BLaER1 treated with 17β-estradiol and CSF1 and Interleukin-3, amounts not matched to agents 10 nM and 100 nM (cell line): ENCODE measurements at regions not wholly inside any gene's neighbourhood (a gene's known extent, or its start where the extent isn't known, plus 50 kb on each side); places are given as distances from the start of the nearest gene placed in this dataset.
A peak's percentile ranks its signal among the peaks of the same experiment; 100 is the strongest.

Source experiments
- H3K27ac ChIP-seq, 11 experiments: shearing (Covaris generic); formaldehyde crosslinking; 2 replicates each; pipeline ENCODE4 v1.8.1; 2022
- H3K27me3 ChIP-seq, 11 experiments: shearing (Covaris generic); formaldehyde crosslinking; 2 replicates each; pipeline ENCODE4 v1.8.1; 2022
- H3K36me3 ChIP-seq, 11 experiments: shearing (Covaris generic); formaldehyde crosslinking; 2 replicates each; pipeline ENCODE4 v1.8.1; 2022
- H3K4me1 ChIP-seq, 10 experiments: shearing (Covaris generic); formaldehyde crosslinking; 2 replicates each; pipeline ENCODE4 v1.8.1; 2022
- H3K4me2 ChIP-seq, 11 experiments: shearing (Covaris generic); formaldehyde crosslinking; 2 replicates each; pipeline ENCODE4 v1.8.1; 2022
- H3K4me3 ChIP-seq, 10 experiments: shearing (Covaris generic); formaldehyde crosslinking; 2 replicates each; pipeline ENCODE4 v1.8.1; 2022
- H3K9ac ChIP-seq, 11 experiments: shearing (Covaris generic); formaldehyde crosslinking; 2 replicates each; pipeline ENCODE4 v1.8.1; 2022
- H3K9me3 ChIP-seq, 11 experiments: shearing (Covaris generic); formaldehyde crosslinking; replicated peaks in 1 of 11; 2 replicates each; pipeline ENCODE4 v1.8.1; 2022
- H4K20me1 ChIP-seq, 11 experiments: shearing (Covaris generic); formaldehyde crosslinking; 2 replicates each; pipeline ENCODE4 v1.8.1; 2022
- Cebpa-rat ChIP-seq, 11 experiments: shearing (Covaris generic); IDR thresholded peaks; 2 replicates each; pipeline ENCODE4 v1.8.1; 2022

DNA sequence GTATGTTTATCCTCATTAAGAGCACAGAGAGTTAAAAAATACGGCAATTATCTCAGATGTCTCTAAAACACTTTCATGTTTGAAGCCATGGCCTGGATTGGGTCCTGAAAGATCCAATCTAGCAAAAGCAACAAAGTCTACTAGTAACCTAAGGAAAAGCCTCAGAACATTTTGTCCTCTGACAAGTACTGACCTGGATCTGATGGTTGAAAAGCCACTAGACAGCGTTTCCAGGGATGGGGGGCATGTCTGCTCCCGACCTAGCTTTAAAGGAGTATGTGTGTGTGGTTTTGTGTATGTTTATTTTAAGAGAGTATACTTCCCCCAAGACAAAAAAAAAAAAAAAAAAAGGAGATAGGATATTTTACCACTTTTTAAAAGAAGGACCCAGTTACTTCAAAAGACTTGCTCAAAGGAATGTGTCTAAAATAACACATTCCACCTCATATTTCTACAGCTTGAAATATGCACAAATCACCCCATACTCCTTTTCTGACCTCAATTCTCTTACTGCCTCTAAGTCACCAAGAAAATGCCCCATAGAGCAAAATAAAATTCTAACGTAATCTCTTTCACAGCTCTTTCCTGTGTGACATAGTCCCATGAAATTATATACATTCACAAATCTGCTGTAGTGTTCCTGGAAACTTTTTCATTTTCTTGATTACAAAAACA lies 189.0 kb upstream of the TTC29 start:
- no peak overlapping the region for H3K4me3 ChIP-seq
- H3K27me3 ChIP-seq, result no peaks in the 10 kb centered on the region
- H3K4me2 ChIP-seq, result no peak overlapping the region
- no peak for TF ChIP-seq Cebpa-rat (IDR thresholded peaks at IDR 0.05)
- no peak overlapping the region for H3K27ac ChIP-seq
- no peaks in the 10 kb centered on the region for H4K20me1 ChIP-seq
- no peaks in the 10 kb centered on the region for H3K4me1 ChIP-seq
- H3K9ac ChIP-seq, result no peak overlapping the region
- no peaks in the 10 kb centered on the region for H3K9me3 ChIP-seq
- H3K36me3 ChIP-seq, result no peaks in the 10 kb centered on the region

DNA sequence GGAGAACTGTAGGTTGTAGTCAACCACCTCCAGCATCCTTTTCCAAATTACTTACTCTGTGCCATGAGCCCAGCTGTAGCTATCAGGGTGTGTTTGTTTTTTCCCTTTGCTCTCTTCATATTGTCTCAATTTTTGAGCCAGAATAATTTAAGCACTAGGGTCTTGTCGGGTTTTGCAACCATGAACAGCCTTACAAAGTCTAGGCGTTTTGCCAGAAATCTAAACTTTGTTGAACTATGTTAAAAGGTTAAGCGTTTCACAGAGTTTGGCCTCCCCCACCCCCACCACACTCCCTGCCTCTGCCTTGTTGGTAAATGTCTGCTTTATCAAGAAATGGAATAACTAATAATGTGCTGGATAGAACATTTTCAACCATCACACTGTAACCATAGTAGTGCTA lies 190.6 kb upstream of the TTC29 start:
- no peaks in the 10 kb centered on the region for H4K20me1 ChIP-seq
- no peak for TF ChIP-seq Cebpa-rat (IDR thresholded peaks at IDR 0.05)
- no peaks in the 10 kb centered on the region for H3K4me1 ChIP-seq
- H3K4me2 ChIP-seq, result no peak overlapping the region
- no peaks in the 10 kb centered on the region for H3K9me3 ChIP-seq
- no peak overlapping the region for H3K4me3 ChIP-seq
- H3K36me3 ChIP-seq, result no peaks in the 10 kb centered on the region
- no peaks in the 10 kb centered on the region for H3K27me3 ChIP-seq
- no peak overlapping the region for H3K9ac ChIP-seq
- no peak overlapping the region for H3K27ac ChIP-seq

DNA sequence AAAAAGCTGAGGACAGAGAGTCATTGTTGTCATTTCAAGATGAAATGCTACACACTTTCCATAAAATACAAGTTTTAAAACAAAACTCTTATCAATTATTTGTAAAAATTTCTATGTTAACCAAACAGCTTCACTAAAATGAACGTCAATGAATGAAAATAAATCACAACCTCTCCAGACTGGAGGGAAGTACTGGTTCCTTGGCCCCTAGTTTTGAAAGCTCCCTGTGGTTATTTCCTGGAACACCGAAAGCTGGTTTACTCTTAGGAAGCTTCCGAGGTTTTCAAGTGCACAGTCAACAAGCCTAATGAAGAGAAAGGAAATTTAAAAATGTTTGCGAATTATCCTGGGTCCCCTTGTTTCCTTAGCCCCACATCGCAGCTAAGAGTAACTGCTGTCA lies 191.1 kb upstream of the TTC29 start:
- Histone ChIP-seq H3K4me1 (no peaks in the 10 kb centered on the region), H3K27ac (no peak overlapping the region), H3K36me3 (no peaks in the 10 kb centered on the region), H4K20me1 (no peaks in the 10 kb centered on the region), H3K9ac (no peak overlapping the region), H3K9me3 (no peaks in the 10 kb centered on the region), H3K27me3 (no peaks in the 10 kb centered on the region), H3K4me2 (no peak overlapping the region), H3K4me3 (no peak overlapping the region)
- no peak for TF ChIP-seq Cebpa-rat (IDR thresholded peaks at IDR 0.05)

DNA sequence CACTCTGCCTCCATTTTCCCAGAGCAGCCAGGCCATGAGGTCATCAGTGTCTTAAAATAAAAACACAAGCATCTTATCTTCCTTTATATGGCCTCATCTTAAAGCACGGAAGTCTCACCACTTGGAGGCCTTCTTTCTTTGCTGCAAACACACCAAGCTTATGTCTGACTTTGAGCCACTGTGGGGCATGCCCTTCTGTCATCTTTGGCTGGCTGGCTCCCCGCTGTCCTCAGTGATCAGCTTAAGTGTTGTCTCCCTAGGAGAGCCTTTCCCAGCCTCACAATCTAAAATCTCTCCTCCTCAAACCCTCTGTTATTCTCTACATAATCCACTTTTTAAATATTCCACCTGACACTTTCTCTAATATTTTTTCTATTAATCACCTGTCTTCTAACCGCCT lies 191.6 kb upstream of the TTC29 start:
- no peak overlapping the region for H3K4me2 ChIP-seq
- no peaks in the 10 kb centered on the region for H4K20me1 ChIP-seq
- TF ChIP-seq Cebpa-rat (IDR thresholded peaks at IDR 0.05), result no peak
- no peak overlapping the region for H3K4me3 ChIP-seq
- no peaks in the 10 kb centered on the region for H3K36me3 ChIP-seq
- H3K27ac ChIP-seq, result no peak overlapping the region
- H3K9me3 ChIP-seq, result no peaks in the 10 kb centered on the region
- no peak overlapping the region for H3K9ac ChIP-seq
- H3K4me1 ChIP-seq, result no peaks in the 10 kb centered on the region
- no peaks in the 10 kb centered on the region for H3K27me3 ChIP-seq

DNA sequence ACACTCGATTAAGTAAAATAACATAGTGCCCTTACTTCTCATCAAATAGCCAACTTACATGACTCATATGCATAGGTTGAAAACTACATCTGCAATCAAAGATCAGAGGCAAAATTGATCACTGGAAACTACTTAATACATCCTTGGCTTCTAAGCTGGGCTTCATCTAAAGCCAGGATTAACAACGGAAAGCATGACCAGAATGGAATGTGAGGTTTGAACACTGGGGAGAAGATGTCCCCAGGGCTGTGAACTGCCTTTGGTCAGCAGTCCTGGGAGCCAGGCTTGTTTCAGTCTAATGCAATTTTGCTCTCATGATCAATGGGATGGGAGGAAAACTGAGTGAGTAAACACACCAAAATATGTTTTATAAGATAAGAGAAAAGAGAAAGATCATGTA lies 192.5 kb upstream of the TTC29 start:
- Histone ChIP-seq H3K9ac (no peak overlapping the region), H3K36me3 (no peaks in the 10 kb centered on the region), H3K27ac (no peak overlapping the region), H3K4me1 (no peaks in the 10 kb centered on the region), H3K4me3 (no peak overlapping the region), H3K27me3 (no peaks in the 10 kb centered on the region), H3K9me3 (no peaks in the 10 kb centered on the region), H3K4me2 (no peak overlapping the region), H4K20me1 (no peaks in the 10 kb centered on the region)
- TF ChIP-seq Cebpa-rat (IDR thresholded peaks at IDR 0.05), result no peak

DNA sequence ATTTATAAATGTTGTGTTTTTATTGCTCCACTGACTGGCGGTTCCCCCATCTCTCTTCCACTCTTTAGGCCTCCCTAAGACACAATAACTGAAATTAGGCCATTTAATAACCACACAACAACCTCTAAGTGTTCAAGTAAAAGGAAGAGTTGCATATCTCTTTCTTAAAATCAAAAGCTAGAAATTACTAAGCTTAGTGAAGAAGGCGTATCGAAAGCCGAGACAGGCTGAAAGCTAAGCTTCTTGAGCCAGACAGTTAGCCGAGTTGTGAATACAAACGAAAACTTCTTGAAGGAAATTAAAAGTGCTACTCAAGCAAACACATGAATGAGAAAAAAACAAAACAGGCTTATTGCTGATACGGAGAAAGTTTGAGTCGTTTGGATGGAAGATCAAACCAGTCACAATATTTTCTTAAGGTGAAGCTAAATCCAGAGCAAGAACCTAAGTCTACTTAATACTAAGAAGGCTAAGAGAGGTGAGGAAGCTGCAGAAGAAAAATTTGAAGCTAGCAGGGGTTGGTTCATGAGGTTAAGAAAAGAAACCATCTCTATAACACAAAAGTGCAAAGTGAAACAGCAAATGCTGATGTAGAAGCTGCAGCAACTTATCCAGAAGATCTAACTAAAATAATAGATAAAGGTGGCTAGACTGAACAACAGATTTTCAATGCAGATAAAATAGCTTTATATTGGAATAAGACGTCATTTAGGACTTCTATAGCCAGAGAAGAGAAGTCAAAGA lies 194.0 kb upstream of the TTC29 start:
- H3K4me1 ChIP-seq, result no peaks in the 10 kb centered on the region
- no peaks in the 10 kb centered on the region for H3K9me3 ChIP-seq
- no peaks in the 10 kb centered on the region for H4K20me1 ChIP-seq
- H3K27ac ChIP-seq, result no peak overlapping the region
- no peak overlapping the region for H3K9ac ChIP-seq
- no peak overlapping the region for H3K4me2 ChIP-seq
- no peak for TF ChIP-seq Cebpa-rat (IDR thresholded peaks at IDR 0.05)
- no peaks in the 10 kb centered on the region for H3K27me3 ChIP-seq
- no peak overlapping the region for H3K4me3 ChIP-seq
- H3K36me3 ChIP-seq, result no peaks in the 10 kb centered on the region

DNA sequence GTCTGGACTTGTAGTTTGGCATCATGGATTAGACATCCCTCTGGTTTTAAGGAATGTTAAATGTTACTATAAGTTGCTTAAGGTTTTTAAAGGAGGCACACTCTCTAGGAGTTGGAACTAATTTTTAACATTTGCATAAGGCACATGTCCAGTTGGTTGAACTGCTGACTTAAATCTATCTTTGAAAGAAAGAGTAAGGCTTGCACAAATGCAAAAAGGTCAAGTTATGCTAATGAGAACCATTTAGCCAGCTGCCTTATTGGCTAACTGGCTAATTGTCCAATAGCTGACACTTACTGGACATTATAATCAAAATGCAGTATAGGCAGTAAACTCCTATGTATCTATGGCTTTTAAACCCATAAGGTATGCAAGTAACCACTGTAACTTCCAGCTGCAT lies 206.1 kb upstream of the TTC29 start:
- H3K27me3 ChIP-seq, result no peaks in the 10 kb centered on the region
- no peak overlapping the region for H3K4me2 ChIP-seq
- no peak for TF ChIP-seq Cebpa-rat (IDR thresholded peaks at IDR 0.05)
- no peak overlapping the region for H3K27ac ChIP-seq
- H3K36me3 ChIP-seq, result no peaks in the 10 kb centered on the region
- no peaks in the 10 kb centered on the region for H3K9me3 ChIP-seq
- no peak overlapping the region for H3K4me3 ChIP-seq
- no peak overlapping the region for H3K9ac ChIP-seq
- H3K4me1 ChIP-seq, result peaks cover 0 to under 1% (median 0%) of the 10 kb centered on the region in 10 experiments; a peak in 1 of 20 replicates
- no peaks in the 10 kb centered on the region for H4K20me1 ChIP-seq

DNA sequence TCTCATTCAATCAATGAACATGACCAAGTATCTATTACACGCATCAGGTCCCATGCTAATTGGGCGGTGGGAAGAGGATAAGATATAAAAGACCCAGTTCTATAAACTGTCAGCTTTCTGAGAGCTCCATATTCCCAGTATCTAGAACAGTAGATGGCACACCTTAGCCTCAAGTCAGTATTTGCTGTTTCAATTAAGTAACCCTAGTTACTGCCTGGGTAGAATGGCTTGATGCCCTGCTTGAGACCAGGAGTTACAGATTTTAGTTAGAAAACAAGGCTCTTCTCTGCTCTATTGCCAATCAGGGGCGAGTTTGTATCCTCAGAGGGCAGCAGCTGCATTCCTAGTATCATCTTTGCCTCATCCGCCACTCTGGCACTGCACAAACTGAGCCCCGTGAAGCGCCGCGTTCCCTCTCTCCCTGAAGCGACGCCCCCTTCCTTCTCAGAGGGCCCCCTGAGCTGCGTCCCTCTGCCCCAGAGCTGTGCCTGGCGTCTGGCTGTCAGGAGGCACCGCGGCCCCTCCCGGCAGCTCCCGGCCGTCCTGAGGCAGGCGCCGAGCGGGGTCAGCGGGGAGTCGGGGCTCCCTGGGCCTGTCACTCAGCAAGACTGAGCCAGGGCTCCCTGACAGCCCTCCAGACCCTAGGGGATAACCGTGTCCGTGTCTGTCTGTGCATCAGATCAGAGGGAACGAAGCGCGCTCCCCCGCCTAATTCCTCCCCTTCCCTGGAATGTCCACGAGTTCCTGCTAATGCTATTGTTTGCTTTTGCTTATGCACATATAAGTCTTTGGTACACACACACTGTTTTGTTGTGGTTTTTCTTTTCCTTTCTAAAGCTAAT lies 212.4 kb upstream of the TTC29 start:
- no peak overlapping the region for H3K27ac ChIP-seq
- H3K4me2 ChIP-seq, result peak overlapping the region in 1 of 11 experiments; percentile 1; a peak in 1 of 22 replicates
- H3K4me1 ChIP-seq, result peaks cover 0 to 9% (median 3%) of the 10 kb centered on the region in 10 experiments; a peak in 7 of 20 replicates
- H3K4me3 ChIP-seq, result no peak overlapping the region
- H3K9me3 ChIP-seq, result no peaks in the 10 kb centered on the region
- no peak for TF ChIP-seq Cebpa-rat (IDR thresholded peaks at IDR 0.05)
- no peaks in the 10 kb centered on the region for H4K20me1 ChIP-seq
- no peaks in the 10 kb centered on the region for H3K36me3 ChIP-seq
- no peak overlapping the region for H3K9ac ChIP-seq
- H3K27me3 ChIP-seq, result no peaks in the 10 kb centered on the region

DNA sequence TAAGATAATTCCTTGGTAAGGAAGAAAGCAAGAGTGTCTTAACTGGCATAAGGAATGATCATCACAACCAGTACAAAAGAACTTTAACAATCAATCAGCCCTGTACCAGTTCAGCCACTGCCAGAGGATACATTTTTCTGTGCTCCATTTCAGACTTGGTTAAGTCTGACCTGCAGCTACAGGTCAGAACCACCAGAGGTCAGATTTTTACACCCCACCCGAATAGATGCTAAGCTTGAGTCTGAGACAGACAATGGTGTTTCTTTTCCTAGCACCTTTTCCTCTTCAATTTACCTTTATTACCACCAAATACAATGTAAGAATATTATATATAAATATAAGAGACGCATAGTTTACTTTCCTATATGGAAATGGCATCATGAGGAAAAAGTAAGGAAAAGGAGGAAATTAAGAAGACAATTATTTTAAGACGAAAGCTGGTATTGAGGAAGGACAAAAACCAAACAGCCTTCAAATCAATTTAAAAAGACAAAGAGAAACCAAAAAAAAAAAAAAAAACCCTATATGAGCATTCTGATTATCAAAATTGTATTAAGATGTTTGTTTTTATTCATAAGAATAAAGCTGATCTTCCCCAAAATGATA lies 215.3 kb upstream of the TTC29 start:
- Histone ChIP-seq H3K36me3 (no peaks in the 10 kb centered on the region), H3K4me3 (no peak overlapping the region)

More for the DNA sequence above, 215.3 kb upstream of the TTC29 start:
- Histone ChIP-seq H3K9me3 (no peaks in the 10 kb centered on the region), H3K27ac (no peak overlapping the region), H3K4me1 (peaks cover 0 to 9% (median 3%) of the 10 kb centered on the region in 10 experiments; a peak in 7 of 20 replicates), H3K27me3 (no peaks in the 10 kb centered on the region), H3K9ac (no peak overlapping the region), H3K4me2 (no peak overlapping the region), H4K20me1 (no peaks in the 10 kb centered on the region)
- no peak for TF ChIP-seq Cebpa-rat (IDR thresholded peaks at IDR 0.05)
